ENCODE measurements at regions not wholly inside any gene's neighbourhood (a gene's known extent, or its start where the extent isn't known, plus 50 kb on each side); places are given as distances from the start of the nearest gene placed in this dataset.
A peak's percentile ranks its signal among the peaks of the same experiment; 100 is the strongest.

DNA sequence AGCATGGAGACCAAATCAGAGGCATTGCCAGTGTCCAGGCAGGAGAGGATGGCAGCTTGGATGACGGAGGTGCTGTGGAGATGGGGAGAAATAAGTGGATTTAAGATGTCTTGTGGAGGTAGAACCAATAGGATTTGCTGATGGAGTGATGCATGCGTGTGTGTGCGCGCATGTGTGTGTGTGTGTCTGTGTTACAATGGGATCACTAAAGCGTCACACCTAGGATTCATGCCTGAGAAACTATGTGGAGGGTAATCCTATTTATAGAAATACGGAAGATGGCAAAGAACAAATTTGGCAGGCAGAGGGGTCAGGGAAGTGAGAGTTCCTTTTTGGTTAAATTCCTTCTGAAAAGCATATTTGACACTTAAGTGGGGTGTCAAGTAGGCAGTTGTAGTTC lies 64.8 kb upstream of the ARL8B start:
- Histone ChIP-seq H3K36me3 (no peaks in the 10 kb centered on the region), H3K4me1 (peaks cover 0 to 21% (median 6%) of the 10 kb centered on the region in 4 donors), H3K27ac (no peak overlapping the region), H3K4me3 (no peak overlapping the region), H3K27me3 (no peaks in the 10 kb centered on the region), H3K9me3 (no peaks in the 10 kb centered on the region)
- WGBS, 2 donors: 65 to 71% methylated on average over 6 of the region's 6 CpGs
- intact Hi-C loops (cut with DNase I): loop anchor here (10.0 kb wide), 1 partner anchor 702 kb away; no protein-coding TSS in a partner anchor
- DNase-seq: peak; percentile 26
- TF ChIP-seq POLR2AphosphoS5 (IDR thresholded peaks at IDR 0.05) (no peak), POLR2A (IDR thresholded peaks at IDR 0.05) (no peak), EP300 (IDR thresholded peaks at IDR 0.05) (no peak)
- TF ChIP-seq, protein P1, sequence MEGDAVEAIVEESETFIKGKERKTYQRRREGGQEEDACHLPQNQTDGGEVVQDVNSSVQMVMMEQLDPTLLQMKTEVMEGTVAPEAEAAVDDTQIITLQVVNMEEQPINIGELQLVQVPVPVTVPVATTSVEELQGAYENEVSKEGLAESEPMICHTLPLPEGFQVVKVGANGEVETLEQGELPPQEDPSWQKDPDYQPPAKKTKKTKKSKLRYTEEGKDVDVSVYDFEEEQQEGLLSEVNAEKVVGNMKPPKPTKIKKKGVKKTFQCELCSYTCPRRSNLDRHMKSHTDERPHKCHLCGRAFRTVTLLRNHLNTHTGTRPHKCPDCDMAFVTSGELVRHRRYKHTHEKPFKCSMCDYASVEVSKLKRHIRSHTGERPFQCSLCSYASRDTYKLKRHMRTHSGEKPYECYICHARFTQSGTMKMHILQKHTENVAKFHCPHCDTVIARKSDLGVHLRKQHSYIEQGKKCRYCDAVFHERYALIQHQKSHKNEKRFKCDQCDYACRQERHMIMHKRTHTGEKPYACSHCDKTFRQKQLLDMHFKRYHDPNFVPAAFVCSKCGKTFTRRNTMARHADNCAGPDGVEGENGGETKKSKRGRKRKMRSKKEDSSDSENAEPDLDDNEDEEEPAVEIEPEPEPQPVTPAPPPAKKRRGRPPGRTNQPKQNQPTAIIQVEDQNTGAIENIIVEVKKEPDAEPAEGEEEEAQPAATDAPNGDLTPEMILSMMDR (IDR thresholded peaks at IDR 0.05): no peak

- Histone ChIP-seq H3K4me1 (peaks cover 0 to 15% (median 6%) of the 10 kb centered on the region in 4 donors), H3K4me3 (no peak overlapping the region), H3K9me3 (no peaks in the 10 kb centered on the region), H3K36me3 (no peaks in the 10 kb centered on the region), H3K27me3 (no peaks in the 10 kb centered on the region), H3K27ac (peak overlapping the region in 1 of 4 donors; percentile 37)
- 25 to 41% methylated on average over 7 of the region's 7 CpGs for WGBS, 2 donors
- TF ChIP-seq EP300 (IDR thresholded peaks at IDR 0.05): no peak
- no peak for TF ChIP-seq POLR2A (IDR thresholded peaks at IDR 0.05)
- peak in 1 of 4 donors; percentile 7 for TF ChIP-seq POLR2AphosphoS5 (IDR thresholded peaks at IDR 0.05)
- TF ChIP-seq, protein P1 (IDR thresholded peaks at IDR 0.05): peak; percentile 56 to 74 (median 68)
- intact Hi-C loops (cut with DNase I): loop anchor here (2.0 to 10.0 kb wide), 2 partner anchors 347 to 703 kb away; no protein-coding TSS in a partner anchor
- DNase-seq: peak; percentile 88
Measured at GRCh38 chr3:5057857-5058324, 64.2 kb upstream of the ARL8B start.

DNA sequence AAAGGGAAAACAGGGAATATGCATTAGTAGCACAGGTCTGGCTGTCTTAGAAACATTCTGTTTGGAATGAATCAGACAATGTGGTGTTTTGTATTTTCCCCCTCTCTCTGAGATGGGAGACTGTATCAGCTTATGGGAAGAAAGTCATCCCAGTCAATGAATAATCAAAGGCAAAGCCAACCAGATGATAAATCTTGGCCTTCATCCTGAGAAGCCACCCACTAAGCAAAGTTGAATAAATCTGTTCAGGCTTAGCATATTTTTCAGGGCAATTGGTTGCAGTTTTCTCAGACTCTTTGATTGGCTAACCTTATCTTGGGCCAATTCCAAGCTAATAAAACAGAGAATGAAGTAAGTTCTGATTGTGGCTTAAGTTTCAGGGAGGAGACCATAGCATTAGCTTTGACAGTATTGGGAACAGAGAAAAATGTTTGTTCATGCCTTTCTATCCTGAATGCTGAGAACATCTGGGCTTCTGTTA lies 63.6 kb upstream of the ARL8B start:
- DNase-seq: no peak
- Histone ChIP-seq H3K27ac (no peak overlapping the region), H3K9me3 (no peaks in the 10 kb centered on the region), H3K4me1 (peaks cover 0 to 9% (median 3%) of the 10 kb centered on the region in 4 donors), H3K4me3 (no peak overlapping the region), H3K27me3 (no peaks in the 10 kb centered on the region), H3K36me3 (no peaks in the 10 kb centered on the region)
- TF ChIP-seq, protein P1 (IDR thresholded peaks at IDR 0.05): no peak
- no peak for TF ChIP-seq POLR2AphosphoS5 (IDR thresholded peaks at IDR 0.05)
- no peak for TF ChIP-seq POLR2A (IDR thresholded peaks at IDR 0.05)
- no peak for TF ChIP-seq EP300 (IDR thresholded peaks at IDR 0.05)
- intact Hi-C loops (cut with DNase I): loop anchor here (2.0 to 10.0 kb wide), 2 partner anchors 348 to 704 kb away; no protein-coding TSS in a partner anchor

DNA sequence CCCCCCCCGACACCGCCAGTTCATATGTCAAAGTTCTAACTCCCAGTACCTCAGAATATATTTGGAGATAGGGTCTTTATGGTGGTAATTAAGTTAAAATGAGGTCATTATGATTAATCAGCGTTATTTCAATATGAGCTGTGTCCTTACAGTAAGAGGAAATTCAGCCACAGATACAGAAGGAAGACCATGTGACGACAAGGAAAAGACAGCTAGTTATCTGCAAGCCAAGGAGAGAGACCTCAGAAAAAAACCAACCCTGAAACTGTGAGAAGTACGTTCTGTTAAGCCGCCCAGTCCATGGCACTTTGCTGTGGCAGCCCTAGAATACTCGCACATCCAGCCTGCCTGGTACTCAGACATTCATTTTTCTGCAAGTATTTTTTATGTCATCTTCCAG lies 62.3 kb upstream of the ARL8B start:
- H3K27ac ChIP-seq: no peak overlapping the region
- no peaks in the 10 kb centered on the region for H3K27me3 ChIP-seq
- DNase-seq: no peak
- intact Hi-C loops (cut with DNase I): loop anchor here (2.0 to 10.0 kb wide), 2 partner anchors 349 to 705 kb away; no protein-coding TSS in a partner anchor
- H3K9me3 ChIP-seq: no peaks in the 10 kb centered on the region
- WGBS, 2 donors: 83 to 89% methylated on average over 7 of the region's 7 CpGs
- H3K36me3 ChIP-seq: no peaks in the 10 kb centered on the region
- no peak overlapping the region for H3K4me3 ChIP-seq
- TF ChIP-seq POLR2AphosphoS5 (IDR thresholded peaks at IDR 0.05) (no peak), POLR2A (IDR thresholded peaks at IDR 0.05) (no peak), EP300 (IDR thresholded peaks at IDR 0.05) (no peak)
- TF ChIP-seq, protein P1 (IDR thresholded peaks at IDR 0.05): no peak
- H3K4me1 ChIP-seq: peaks cover 0 to 8% (median 3%) of the 10 kb centered on the region in 4 donors

- no peaks in the 10 kb centered on the region for H3K36me3 ChIP-seq
- no peaks in the 10 kb centered on the region for H3K9me3 ChIP-seq
- intact Hi-C loops (cut with DNase I): no loop called here
Measured at GRCh38 chr3:5061218-5061569, 60.9 kb upstream of the ARL8B start.

More at GRCh38 chr3:5061218-5061569, 60.9 kb upstream of the ARL8B start:
- peaks cover 0 to 8% (median 3%) of the 10 kb centered on the region in 4 donors for H3K4me1 ChIP-seq
- TF ChIP-seq POLR2A (IDR thresholded peaks at IDR 0.05) (no peak), POLR2AphosphoS5 (IDR thresholded peaks at IDR 0.05) (no peak), EP300 (IDR thresholded peaks at IDR 0.05) (no peak)
- TF ChIP-seq, protein P1 (IDR thresholded peaks at IDR 0.05): no peak
- no peak for DNase-seq
- 64 to 65% methylated on average over 3 of the region's 3 CpGs for WGBS, 2 donors
- no peak overlapping the region for H3K27ac ChIP-seq
- no peaks in the 10 kb centered on the region for H3K27me3 ChIP-seq
- no peak overlapping the region for H3K4me3 ChIP-seq
